ENCODE measurements at regions not wholly inside any gene's neighbourhood (a gene's known extent, or its start where the extent isn't known, plus 50 kb on each side); places are given as distances from the start of the nearest gene placed in this dataset.
"Not testable (repeated sequence)": the region's sequence is repeated elsewhere in the genome, so short reads cannot be mapped to it uniquely, and the experiment has no call there.

- Histone ChIP-seq H3K27ac (replicated peaks) (no peak overlapping the region), H3K4me3 (replicated peaks; ENCODE audit: insufficient read depth, low read length) (no peak overlapping the region), H3K27me3 (ENCODE audit: insufficient read depth, poor library complexity, severe bottlenecking) (no peaks in the 10 kb centered on the region)
- no peak for DNase-seq (ENCODE audit: low read depth in 1 of 2, low spot score in 1 of 2)
- TF ChIP-seq, protein P1, sequence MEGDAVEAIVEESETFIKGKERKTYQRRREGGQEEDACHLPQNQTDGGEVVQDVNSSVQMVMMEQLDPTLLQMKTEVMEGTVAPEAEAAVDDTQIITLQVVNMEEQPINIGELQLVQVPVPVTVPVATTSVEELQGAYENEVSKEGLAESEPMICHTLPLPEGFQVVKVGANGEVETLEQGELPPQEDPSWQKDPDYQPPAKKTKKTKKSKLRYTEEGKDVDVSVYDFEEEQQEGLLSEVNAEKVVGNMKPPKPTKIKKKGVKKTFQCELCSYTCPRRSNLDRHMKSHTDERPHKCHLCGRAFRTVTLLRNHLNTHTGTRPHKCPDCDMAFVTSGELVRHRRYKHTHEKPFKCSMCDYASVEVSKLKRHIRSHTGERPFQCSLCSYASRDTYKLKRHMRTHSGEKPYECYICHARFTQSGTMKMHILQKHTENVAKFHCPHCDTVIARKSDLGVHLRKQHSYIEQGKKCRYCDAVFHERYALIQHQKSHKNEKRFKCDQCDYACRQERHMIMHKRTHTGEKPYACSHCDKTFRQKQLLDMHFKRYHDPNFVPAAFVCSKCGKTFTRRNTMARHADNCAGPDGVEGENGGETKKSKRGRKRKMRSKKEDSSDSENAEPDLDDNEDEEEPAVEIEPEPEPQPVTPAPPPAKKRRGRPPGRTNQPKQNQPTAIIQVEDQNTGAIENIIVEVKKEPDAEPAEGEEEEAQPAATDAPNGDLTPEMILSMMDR (IDR thresholded peaks at IDR 0.05; ENCODE audit: insufficient read depth, low read length), result no peak
- TF ChIP-seq SPI1 (IDR thresholded peaks at IDR 0.05; ENCODE audit: borderline replicate concordance, low read depth), result no peak
- no peak for TF ChIP-seq POLR2AphosphoS5 (IDR thresholded peaks at IDR 0.05; ENCODE audit: low read depth)
- TF ChIP-seq, protein P2, sequence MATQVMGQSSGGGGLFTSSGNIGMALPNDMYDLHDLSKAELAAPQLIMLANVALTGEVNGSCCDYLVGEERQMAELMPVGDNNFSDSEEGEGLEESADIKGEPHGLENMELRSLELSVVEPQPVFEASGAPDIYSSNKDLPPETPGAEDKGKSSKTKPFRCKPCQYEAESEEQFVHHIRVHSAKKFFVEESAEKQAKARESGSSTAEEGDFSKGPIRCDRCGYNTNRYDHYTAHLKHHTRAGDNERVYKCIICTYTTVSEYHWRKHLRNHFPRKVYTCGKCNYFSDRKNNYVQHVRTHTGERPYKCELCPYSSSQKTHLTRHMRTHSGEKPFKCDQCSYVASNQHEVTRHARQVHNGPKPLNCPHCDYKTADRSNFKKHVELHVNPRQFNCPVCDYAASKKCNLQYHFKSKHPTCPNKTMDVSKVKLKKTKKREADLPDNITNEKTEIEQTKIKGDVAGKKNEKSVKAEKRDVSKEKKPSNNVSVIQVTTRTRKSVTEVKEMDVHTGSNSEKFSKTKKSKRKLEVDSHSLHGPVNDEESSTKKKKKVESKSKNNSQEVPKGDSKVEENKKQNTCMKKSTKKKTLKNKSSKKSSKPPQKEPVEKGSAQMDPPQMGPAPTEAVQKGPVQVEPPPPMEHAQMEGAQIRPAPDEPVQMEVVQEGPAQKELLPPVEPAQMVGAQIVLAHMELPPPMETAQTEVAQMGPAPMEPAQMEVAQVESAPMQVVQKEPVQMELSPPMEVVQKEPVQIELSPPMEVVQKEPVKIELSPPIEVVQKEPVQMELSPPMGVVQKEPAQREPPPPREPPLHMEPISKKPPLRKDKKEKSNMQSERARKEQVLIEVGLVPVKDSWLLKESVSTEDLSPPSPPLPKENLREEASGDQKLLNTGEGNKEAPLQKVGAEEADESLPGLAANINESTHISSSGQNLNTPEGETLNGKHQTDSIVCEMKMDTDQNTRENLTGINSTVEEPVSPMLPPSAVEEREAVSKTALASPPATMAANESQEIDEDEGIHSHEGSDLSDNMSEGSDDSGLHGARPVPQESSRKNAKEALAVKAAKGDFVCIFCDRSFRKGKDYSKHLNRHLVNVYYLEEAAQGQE (IDR thresholded peaks at IDR 0.05; ENCODE audit: insufficient replicate concordance, low read depth), result no peak
- no peak for TF ChIP-seq GABPA (IDR thresholded peaks at IDR 0.05; ENCODE audit: low read depth)
These were observed 161.5 kb upstream of the JADE1 start for GRCh38 chr4:128648021-128648420.

- not testable (repeated sequence) for H3K27ac ChIP-seq (replicated peaks); DNase-seq (ENCODE audit: low read depth in 1 of 2, low spot score in 1 of 2); H3K4me3 ChIP-seq (replicated peaks; ENCODE audit: insufficient read depth, low read length); H3K27me3 ChIP-seq (ENCODE audit: insufficient read depth, poor library complexity, severe bottlenecking)
These were observed 162.6 kb upstream of the JADE1 start for GRCh38 chr4:128646893-128647292.

- not testable (repeated sequence) for H3K4me3 ChIP-seq (replicated peaks; ENCODE audit: insufficient read depth, low read length); H3K27ac ChIP-seq (replicated peaks); H3K27me3 ChIP-seq (ENCODE audit: insufficient read depth, poor library complexity, severe bottlenecking); DNase-seq (ENCODE audit: low read depth in 1 of 2, low spot score in 1 of 2)
These were observed 164.5 kb upstream of the JADE1 start for GRCh38 chr4:128644693-128645654.

DNA sequence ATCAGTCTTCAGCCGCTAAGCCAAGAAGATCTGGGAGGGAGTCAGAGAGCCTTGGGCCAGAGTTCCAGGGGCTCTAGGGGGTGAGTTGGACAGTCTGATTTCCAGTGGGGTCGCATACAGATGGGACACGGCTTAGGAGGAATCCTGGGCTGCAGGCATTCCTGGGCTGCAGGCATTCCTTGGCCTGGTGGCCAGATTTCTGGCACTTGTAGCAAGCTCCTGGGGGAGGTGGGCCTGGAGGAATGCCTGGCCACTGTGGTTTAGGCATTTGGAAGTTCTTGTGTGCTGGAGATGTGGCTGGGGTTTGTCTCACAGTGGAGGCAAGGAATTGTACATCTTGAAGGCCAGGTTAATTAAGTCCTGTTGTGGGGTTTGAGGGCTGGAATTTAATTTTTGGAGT, 165.4 kb upstream of the JADE1 start:
- H3K27ac ChIP-seq (replicated peaks); DNase-seq (ENCODE audit: low read depth in 1 of 2, low spot score in 1 of 2); H3K27me3 ChIP-seq (ENCODE audit: insufficient read depth, poor library complexity, severe bottlenecking); H3K4me3 ChIP-seq (replicated peaks; ENCODE audit: insufficient read depth, low read length): not testable (repeated sequence)

- H3K4me3 ChIP-seq (replicated peaks; ENCODE audit: insufficient read depth, low read length); H3K27me3 ChIP-seq (ENCODE audit: insufficient read depth, poor library complexity, severe bottlenecking); H3K27ac ChIP-seq (replicated peaks); DNase-seq (ENCODE audit: low read depth in 1 of 2, low spot score in 1 of 2): not testable (repeated sequence)
These were observed 167.9 kb upstream of the JADE1 start for GRCh38 chr4:128641566-128641965.

- no peak overlapping the region for H3K27ac ChIP-seq (replicated peaks)
These were observed 169.8 kb upstream of the JADE1 start for GRCh38 chr4:128639541-128640270.

More at GRCh38 chr4:128639541-128640270, 169.8 kb upstream of the JADE1 start:
- TF ChIP-seq, protein P1 (IDR thresholded peaks at IDR 0.05; ENCODE audit: insufficient read depth, low read length), result no peak
- TF ChIP-seq POLR2AphosphoS5 (IDR thresholded peaks at IDR 0.05; ENCODE audit: low read depth) (no peak), GABPA (IDR thresholded peaks at IDR 0.05; ENCODE audit: low read depth) (no peak), SPI1 (IDR thresholded peaks at IDR 0.05; ENCODE audit: borderline replicate concordance, low read depth) (no peak)
- TF ChIP-seq, protein P2 (IDR thresholded peaks at IDR 0.05; ENCODE audit: insufficient replicate concordance, low read depth), result no peak
- H3K4me3 ChIP-seq (replicated peaks; ENCODE audit: insufficient read depth, low read length), result no peak overlapping the region
- DNase-seq (ENCODE audit: low read depth in 1 of 2, low spot score in 1 of 2), result no peak
- no peaks in the 10 kb centered on the region for H3K27me3 ChIP-seq (ENCODE audit: insufficient read depth, poor library complexity, severe bottlenecking)
